Osteoblast (primary cell): ENCODE measurements at regions not wholly inside any gene's neighbourhood (a gene's known extent, or its start where the extent isn't known, plus 50 kb on each side); places are given as distances from the start of the nearest gene placed in this dataset.

ENCODE experiments used
- DNase-seq: peaks from one replicate; pipeline ENCODE4 v3.0.0; 2011; ENCODE audit warnings: low spot score, mixed read lengths; ENCODE audit not compliant: insufficient read length; ENCODE audit errors: missing footprints
- H2AFZ ChIP-seq: 2 replicates; pipeline ENCODE4 v1.6.0; 2011; ENCODE audit warnings: mild to moderate bottlenecking, low read length
- H3K27ac ChIP-seq: 2 replicates; pipeline ENCODE4 v1.5.1; 2011; ENCODE audit warnings: mild to moderate bottlenecking, low read depth, low read length, moderate library complexity
- H3K27me3 ChIP-seq: 2 replicates; pipeline ENCODE4 v1.6.0; 2012; ENCODE audit warnings: mild to moderate bottlenecking, control low read depth, inconsistent platforms, low read length, moderate library complexity; ENCODE audit not compliant: insufficient read depth
- H3K36me3 ChIP-seq: 2 replicates; pipeline ENCODE4 v1.5.1; 2011; ENCODE audit warnings: mild to moderate bottlenecking, low read length, control low read depth, moderate library complexity; ENCODE audit not compliant: insufficient read depth
- H3K4me1 ChIP-seq: 2 replicates; pipeline ENCODE4 v1.5.1; 2011; ENCODE audit warnings: mild to moderate bottlenecking, low read length, control low read depth, moderate library complexity; ENCODE audit not compliant: insufficient read depth
- H3K4me2 ChIP-seq: 2 replicates; pipeline ENCODE4 v1.6.0; 2011; ENCODE audit warnings: mild to moderate bottlenecking, low read length; ENCODE audit not compliant: insufficient read depth
- H3K4me3 ChIP-seq: fragments of 200-600 bp; sonication (generic); 3 replicates; pipeline ENCODE4 v1.5.1; 2012; ENCODE audit warnings: mild to moderate bottlenecking, low read length, inconsistent platforms; ENCODE audit not compliant: insufficient read depth
- H3K79me2 ChIP-seq: 2 replicates; pipeline ENCODE4 v1.6.0; 2012; ENCODE audit warnings: mild to moderate bottlenecking, low read length, control low read depth, inconsistent platforms; ENCODE audit not compliant: insufficient read depth
- H3K9me3 ChIP-seq: 2 replicates; pipeline ENCODE4 v1.5.1; 2011; ENCODE audit warnings: low read depth, low read length, control low read depth
- H4K20me1 ChIP-seq: 2 replicates; pipeline ENCODE4 v1.6.0; 2012; ENCODE audit warnings: mild to moderate bottlenecking, low read length, control low read depth; ENCODE audit not compliant: insufficient read depth
- CTCF ChIP-seq: IDR thresholded peaks from 2 replicates; pipeline ENCODE4 v1.5.1; 2011; ENCODE audit warnings: mild to moderate bottlenecking, low read depth, low read length, moderate library complexity; ENCODE audit errors: extremely low read depth

GRCh38 chr21:21907271-21907670, 909.1 kb downstream of the NCAM2 start:
- Histone ChIP-seq H4K20me1 (no peaks in the 10 kb centered on the region), H3K4me1 (no peaks in the 10 kb centered on the region), H3K27ac (no peak overlapping the region), H3K27me3 (no peaks in the 10 kb centered on the region), H2AFZ (peak overlapping the region; percentile 37), H3K4me3 (no peak overlapping the region), H3K36me3 (no peaks in the 10 kb centered on the region), H3K4me2 (no peak overlapping the region), H3K79me2 (no peaks in the 10 kb centered on the region), H3K9me3 (no peaks in the 10 kb centered on the region)
- no peak for TF ChIP-seq CTCF
- no peak for DNase-seq

GRCh38 chr21:21915816-21916215, 917.6 kb downstream of the NCAM2 start:
- TF ChIP-seq CTCF = no peak
- H4K20me1 ChIP-seq = no peaks in the 10 kb centered on the region
- H3K36me3 ChIP-seq = no peaks in the 10 kb centered on the region
- no peak overlapping the region for H3K4me2 ChIP-seq
- no peaks in the 10 kb centered on the region for H3K79me2 ChIP-seq
- H3K27me3 ChIP-seq = no peaks in the 10 kb centered on the region
- H3K9me3 ChIP-seq = no peaks in the 10 kb centered on the region
- H2AFZ ChIP-seq = no peak overlapping the region
- H3K27ac ChIP-seq = no peak overlapping the region
- DNase-seq = no peak
- no peak overlapping the region for H3K4me3 ChIP-seq
- no peaks in the 10 kb centered on the region for H3K4me1 ChIP-seq

GRCh38 chr21:21921410-21922232, 923.4 kb downstream of the NCAM2 start:
- Histone ChIP-seq H3K9me3 (no peaks in the 10 kb centered on the region), H3K36me3 (no peaks in the 10 kb centered on the region), H3K79me2 (no peaks in the 10 kb centered on the region), H3K4me3 (no peak overlapping the region), H3K4me1 (no peaks in the 10 kb centered on the region), H3K27ac (no peak overlapping the region), H4K20me1 (no peaks in the 10 kb centered on the region), H3K4me2 (no peak overlapping the region), H2AFZ (no peak overlapping the region), H3K27me3 (no peaks in the 10 kb centered on the region)
- DNase-seq = no peak
- TF ChIP-seq CTCF = peak; percentile 32

GRCh38 chr21:21929226-21929625, 931.0 kb downstream of the NCAM2 start:
- H3K27ac ChIP-seq = no peak overlapping the region
- H3K9me3 ChIP-seq = no peaks in the 10 kb centered on the region
- H2AFZ ChIP-seq = no peak overlapping the region
- H3K4me2 ChIP-seq = no peak overlapping the region
- TF ChIP-seq CTCF = no peak
- no peaks in the 10 kb centered on the region for H3K27me3 ChIP-seq
- no peaks in the 10 kb centered on the region for H3K79me2 ChIP-seq
- DNase-seq = no peak
- H3K36me3 ChIP-seq = no peaks in the 10 kb centered on the region
- no peak overlapping the region for H3K4me3 ChIP-seq
- H4K20me1 ChIP-seq = no peaks in the 10 kb centered on the region
- no peaks in the 10 kb centered on the region for H3K4me1 ChIP-seq
